ENCODE measurements at regions not wholly inside any gene's neighbourhood (a gene's known extent, or its start where the extent isn't known, plus 50 kb on each side); places are given as distances from the start of the nearest gene placed in this dataset.
"Not testable (repeated sequence)": the region's sequence is repeated elsewhere in the genome, so short reads cannot be mapped to it uniquely, and the experiment has no call there.

GRCh38 chr7:58091063-58091462 is 641.1 kb downstream of the ZNF716 start:
- ATAC-seq, result not testable (repeated sequence)

More at GRCh38 chr7:58091063-58091462, 641.1 kb downstream of the ZNF716 start:
- H3K4me1 ChIP-seq (replicated peaks in 1 of 2; ENCODE audit: control insufficient read depth in 2 of 2, insufficient read depth in 2 of 2, low read length in 2 of 2); H3K4me2 ChIP-seq (ENCODE audit: insufficient read depth, low read length); H4K20me1 ChIP-seq (replicated peaks; ENCODE audit: control insufficient read depth, insufficient read depth, low read length); CTCF ChIA-PET (ENCODE audit: low intra/inter-chr PET ratio); DNase-seq (ENCODE audit: extremely low read depth in 1 of 4, low spot score in 3 of 4); H3K9me1 ChIP-seq (ENCODE audit: control insufficient read depth, insufficient read depth, low read length); FAIRE-seq; POLR2A ChIA-PET; H3K9me3 ChIP-seq (replicated peaks; ENCODE audit: control insufficient read depth, insufficient read depth, low read depth, low read length); H3K79me2 ChIP-seq (ENCODE audit: control insufficient read depth, insufficient read depth, low read length); H3K36me3 ChIP-seq (ENCODE audit: control insufficient read depth, insufficient read depth, low read length); H3K4me3 ChIP-seq; H3K9ac ChIP-seq (ENCODE audit: insufficient read depth in 1 of 2, low read depth in 2 of 2, low read length in 2 of 2); H2AFZ ChIP-seq (ENCODE audit: low read depth, low read length); BruUV-seq (replicated peaks); H3K27me3 ChIP-seq (ENCODE audit: control insufficient read depth in 2 of 2, insufficient read depth in 2 of 2, low read length in 2 of 2); H3K27ac ChIP-seq (ENCODE audit: extremely low read depth, low read depth, low read length); in situ Hi-C loops (cut with MboI); intact Hi-C loops (cut with micrococcal nuclease); TF ChIP-seq CEBPG (CRISPR knock-in tag; IDR thresholded peaks at IDR 0.05): not testable (repeated sequence)
- peak; percentile 68 to 87; a peak in 2 of 4 replicates for TF ChIP-seq TRIM24 (IDR thresholded peaks at IDR 0.05)
- TF ChIP-seq CEBPG (tag; conservative IDR thresholded peaks at IDR 0.05 in 1 of 2, IDR thresholded peaks at IDR 0.05 in 1 of 2), result peak in 1 of 2 experiments; percentile 72; a peak in 2 of 4 replicates
- TF ChIP-seq CEBPB (tag; IDR thresholded peaks at IDR 0.05), result peak; percentile 69
- 0% methylated on average over 1 of the region's 1 CpG for WGBS (ENCODE audit: insufficient coverage, low coverage, missing lambda C conversion rate)
